ENCODE measurements at regions not wholly inside any gene's neighbourhood (a gene's known extent, or its start where the extent isn't known, plus 50 kb on each side); places are given as distances from the start of the nearest gene placed in this dataset.

DNA sequence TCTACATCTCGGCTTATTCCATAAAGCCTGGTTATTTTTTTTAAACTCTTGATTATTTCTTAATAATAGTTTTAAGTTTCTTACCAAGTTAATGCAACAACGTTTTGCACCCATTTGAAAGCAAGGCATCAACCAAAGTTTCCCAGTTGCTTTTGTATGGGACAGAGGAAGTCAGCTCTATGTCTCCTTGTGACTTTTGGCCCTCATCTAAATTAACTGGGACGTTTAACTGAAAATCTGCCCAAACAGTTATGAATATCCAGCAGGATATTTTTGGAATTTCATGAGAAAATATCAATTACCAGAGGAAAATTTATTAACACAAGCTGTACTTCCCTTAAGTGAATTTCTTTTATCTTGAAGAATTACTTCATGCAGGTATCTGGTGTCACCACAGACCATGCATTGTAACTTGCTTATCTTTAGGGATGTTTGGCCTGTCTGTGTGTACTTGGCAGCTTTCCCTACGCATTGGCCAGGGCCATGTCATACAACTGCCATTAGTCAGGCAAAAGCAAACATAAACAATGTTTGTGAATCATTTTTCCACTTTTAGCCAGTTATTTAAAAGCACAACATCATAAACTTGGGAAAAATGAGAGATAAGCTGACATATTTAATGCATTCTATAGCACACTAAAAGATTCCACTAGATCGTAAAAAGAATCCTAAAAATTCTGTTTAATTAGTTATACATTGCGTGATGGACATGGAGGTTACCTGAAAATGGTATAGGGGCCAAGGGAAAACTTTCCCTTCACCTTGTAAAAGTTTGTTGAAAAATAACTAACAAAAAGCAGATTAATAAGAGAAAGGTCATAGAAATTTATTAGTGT lies 101.4 kb upstream of the PDE5A start (continued):
- TF ChIP-seq, protein P1, sequence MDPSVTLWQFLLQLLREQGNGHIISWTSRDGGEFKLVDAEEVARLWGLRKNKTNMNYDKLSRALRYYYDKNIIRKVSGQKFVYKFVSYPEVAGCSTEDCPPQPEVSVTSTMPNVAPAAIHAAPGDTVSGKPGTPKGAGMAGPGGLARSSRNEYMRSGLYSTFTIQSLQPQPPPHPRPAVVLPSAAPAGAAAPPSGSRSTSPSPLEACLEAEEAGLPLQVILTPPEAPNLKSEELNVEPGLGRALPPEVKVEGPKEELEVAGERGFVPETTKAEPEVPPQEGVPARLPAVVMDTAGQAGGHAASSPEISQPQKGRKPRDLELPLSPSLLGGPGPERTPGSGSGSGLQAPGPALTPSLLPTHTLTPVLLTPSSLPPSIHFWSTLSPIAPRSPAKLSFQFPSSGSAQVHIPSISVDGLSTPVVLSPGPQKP (IDR thresholded peaks at IDR 0.05; ENCODE audit: borderline replicate concordance, low read depth, low read length): no peak
- TF ChIP-seq POLR2A (IDR thresholded peaks at IDR 0.05; ENCODE audit: low read depth, low read length) (no peak), FOS (IDR thresholded peaks at IDR 0.05; ENCODE audit: low read depth, low read length) (peak; percentile 84), NFE2L2 (IDR thresholded peaks at IDR 0.05; ENCODE audit: low read depth, low read length) (no peak)
